OCI-LY3 (cell line): ENCODE measurements at regions not wholly inside any gene's neighbourhood (a gene's known extent, or its start where the extent isn't known, plus 50 kb on each side); places are given as distances from the start of the nearest gene placed in this dataset.

Experiments used
- H2AFZ ChIP-seq: fragments of 200-600, 300-600 bp; shearing (Covaris generic); 2 replicates; pipeline ENCODE4 v1.6.0; 2014; ENCODE audit warnings: antibody characterized with exemption, low read depth, low read length
- H3K27ac ChIP-seq: fragments of 200-600, 300-600 bp; sonication (generic); 2 replicates; pipeline ENCODE4 v1.5.1; 2014; ENCODE audit warnings: mild to moderate bottlenecking, low read length, moderate library complexity, mixed read lengths
- H3K27me3 ChIP-seq: fragments of 200-600, 300-600 bp; sonication (generic); 2 replicates; pipeline ENCODE4 v1.6.1; 2014; ENCODE audit warnings: low read depth, low read length, mixed read lengths
- H3K36me3 ChIP-seq: fragments of 200-600, 300-600 bp; sonication (generic); replicated peaks from 2 replicates; pipeline ENCODE3; 2014; ENCODE audit warnings: low read depth, low read length, mixed read lengths
- H3K4me1 ChIP-seq: fragments of 300-600, 200-600 bp; sonication (generic); 2 replicates; pipeline ENCODE4 v1.6.1; 2014; ENCODE audit warnings: low read length, mixed read lengths
- H3K4me2 ChIP-seq: fragments of 200-600, 300-600 bp; sonication (generic); 2 replicates; pipeline ENCODE4 v1.6.1; 2014; ENCODE audit warnings: low read length, mixed read lengths
- H3K4me3 ChIP-seq: fragments of 300-600, 200-600 bp; sonication (generic); 2 replicates; pipeline ENCODE4 v1.5.1; 2014; ENCODE audit warnings: antibody characterized with exemption, mild to moderate bottlenecking, low read length, moderate library complexity
- H3K79me2 ChIP-seq: fragments of 300-600, 200-600 bp; shearing (Covaris generic); 2 replicates; pipeline ENCODE4 v1.6.1; 2014; ENCODE audit warnings: mild to moderate bottlenecking, low read length, mixed read lengths
- H3K9ac ChIP-seq: fragments of 300-600, 200-600 bp; shearing (Covaris generic); 2 replicates; pipeline ENCODE4 v1.6.0; 2014; ENCODE audit warnings: mild to moderate bottlenecking, low read length, moderate library complexity
- H3K9me3 ChIP-seq: fragments of 200-600, 300-600 bp; shearing (Covaris generic); 2 replicates; pipeline ENCODE4 v1.6.1; 2014; ENCODE audit warnings: low read length, mixed read lengths; ENCODE audit not compliant: insufficient read depth
- H4K20me1 ChIP-seq: fragments of 200-600, 300-600 bp; sonication (generic); 2 replicates; pipeline ENCODE4 v1.6.1; 2016; ENCODE audit warnings: low read length, mixed read lengths; ENCODE audit not compliant: insufficient read depth
- EZH2phosphoT487 ChIP-seq: fragments of 200-600 bp; shearing (Covaris generic); IDR thresholded peaks from 2 replicates; pipeline ENCODE4 v1.6.1; 2018; ENCODE audit warnings: antibody characterized with exemption, mixed run types, low read depth
- TF ChIP-seq, protein P1 (sequence below): fragments of 200-600, 300-600 bp; sonication (generic); IDR thresholded peaks from 2 replicates; pipeline ENCODE4 v1.5.1; 2014; ENCODE audit warnings: antibody characterized with exemption, low read length, low read depth

DNA sequence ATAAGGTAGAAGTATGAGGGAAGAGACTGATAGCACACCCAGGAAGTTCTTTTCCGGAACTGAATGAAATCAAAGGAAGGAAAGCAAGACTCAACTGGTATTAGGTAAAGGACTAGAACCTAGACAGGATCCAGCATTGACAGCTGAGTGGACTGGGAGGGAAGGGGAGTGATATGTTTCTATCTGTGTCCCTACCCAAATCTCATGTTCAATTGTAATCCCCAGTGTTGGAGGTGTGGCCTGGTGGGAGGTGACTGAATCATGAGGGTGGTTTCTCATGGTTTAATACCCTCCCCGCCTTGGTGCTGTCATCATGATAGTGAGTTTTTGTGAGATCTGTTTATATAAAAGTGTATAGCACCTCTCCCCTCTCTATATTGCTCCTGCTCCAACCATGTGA lies 415.9 kb upstream of the KCNMB2 start:
- TF ChIP-seq EZH2phosphoT487 = no peak
- TF ChIP-seq, protein P1, sequence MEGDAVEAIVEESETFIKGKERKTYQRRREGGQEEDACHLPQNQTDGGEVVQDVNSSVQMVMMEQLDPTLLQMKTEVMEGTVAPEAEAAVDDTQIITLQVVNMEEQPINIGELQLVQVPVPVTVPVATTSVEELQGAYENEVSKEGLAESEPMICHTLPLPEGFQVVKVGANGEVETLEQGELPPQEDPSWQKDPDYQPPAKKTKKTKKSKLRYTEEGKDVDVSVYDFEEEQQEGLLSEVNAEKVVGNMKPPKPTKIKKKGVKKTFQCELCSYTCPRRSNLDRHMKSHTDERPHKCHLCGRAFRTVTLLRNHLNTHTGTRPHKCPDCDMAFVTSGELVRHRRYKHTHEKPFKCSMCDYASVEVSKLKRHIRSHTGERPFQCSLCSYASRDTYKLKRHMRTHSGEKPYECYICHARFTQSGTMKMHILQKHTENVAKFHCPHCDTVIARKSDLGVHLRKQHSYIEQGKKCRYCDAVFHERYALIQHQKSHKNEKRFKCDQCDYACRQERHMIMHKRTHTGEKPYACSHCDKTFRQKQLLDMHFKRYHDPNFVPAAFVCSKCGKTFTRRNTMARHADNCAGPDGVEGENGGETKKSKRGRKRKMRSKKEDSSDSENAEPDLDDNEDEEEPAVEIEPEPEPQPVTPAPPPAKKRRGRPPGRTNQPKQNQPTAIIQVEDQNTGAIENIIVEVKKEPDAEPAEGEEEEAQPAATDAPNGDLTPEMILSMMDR = no peak
- Histone ChIP-seq H2AFZ (no peak overlapping the region), H3K27ac (no peak overlapping the region), H3K79me2 (no peaks in the 10 kb centered on the region), H3K9me3 (no peaks in the 10 kb centered on the region), H3K4me3 (no peak overlapping the region), H4K20me1 (no peaks in the 10 kb centered on the region), H3K36me3 (no peaks in the 10 kb centered on the region), H3K4me2 (no peak overlapping the region), H3K9ac (no peak overlapping the region), H3K27me3 (no peaks in the 10 kb centered on the region), H3K4me1 (no peaks in the 10 kb centered on the region)

DNA sequence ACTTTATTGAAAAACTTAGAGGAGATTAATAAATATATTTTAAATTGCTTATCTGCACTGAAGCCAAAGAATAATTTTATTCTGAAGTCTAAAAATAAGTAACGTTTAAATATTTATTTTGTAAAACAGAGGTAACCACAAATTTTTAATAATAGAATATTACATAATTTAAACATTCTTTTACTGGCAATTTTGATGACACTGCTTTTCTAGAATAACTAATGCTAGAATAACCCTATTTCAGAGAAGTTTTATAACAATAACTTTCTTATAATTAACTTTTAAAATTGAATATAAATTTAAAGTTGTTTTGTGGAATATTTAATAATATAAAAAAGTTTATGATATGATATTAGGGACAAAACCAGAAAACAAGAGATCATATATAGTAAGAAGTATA lies 409.6 kb upstream of the KCNMB2 start:
- Histone ChIP-seq H3K9ac (no peak overlapping the region), H3K4me2 (no peak overlapping the region), H3K36me3 (no peaks in the 10 kb centered on the region), H3K9me3 (no peaks in the 10 kb centered on the region), H3K4me3 (no peak overlapping the region), H2AFZ (no peak overlapping the region), H3K27me3 (no peaks in the 10 kb centered on the region), H4K20me1 (no peaks in the 10 kb centered on the region), H3K79me2 (no peaks in the 10 kb centered on the region), H3K27ac (no peak overlapping the region), H3K4me1 (no peaks in the 10 kb centered on the region)
- TF ChIP-seq, protein P1 = no peak
- no peak for TF ChIP-seq EZH2phosphoT487

DNA sequence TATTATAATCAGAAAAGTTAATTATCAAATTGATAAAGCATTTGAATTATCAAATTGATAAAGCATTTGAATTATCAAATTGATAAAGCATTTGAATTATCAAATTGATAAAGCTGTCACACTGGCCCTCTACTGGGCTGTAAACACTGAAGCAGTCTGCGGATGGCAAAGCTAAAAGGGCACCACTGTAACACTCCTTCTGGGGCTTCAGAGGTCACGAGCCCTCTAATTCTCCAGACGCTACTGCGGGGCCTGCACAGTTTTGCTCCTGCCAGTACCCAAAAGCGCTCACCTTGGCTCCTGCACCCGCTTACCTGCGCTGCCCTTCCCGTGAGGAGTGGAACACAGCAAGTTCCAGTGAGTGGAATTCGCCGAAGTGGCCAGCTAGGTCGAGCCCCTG lies 409.0 kb upstream of the KCNMB2 start:
- Histone ChIP-seq H3K9me3 (no peaks in the 10 kb centered on the region), H3K4me1 (no peaks in the 10 kb centered on the region), H3K27me3 (no peaks in the 10 kb centered on the region), H4K20me1 (no peaks in the 10 kb centered on the region), H3K27ac (no peak overlapping the region), H2AFZ (no peak overlapping the region), H3K36me3 (no peaks in the 10 kb centered on the region), H3K4me3 (no peak overlapping the region), H3K9ac (no peak overlapping the region), H3K4me2 (no peak overlapping the region), H3K79me2 (no peaks in the 10 kb centered on the region)
- TF ChIP-seq, protein P1 = no peak
- no peak for TF ChIP-seq EZH2phosphoT487

DNA sequence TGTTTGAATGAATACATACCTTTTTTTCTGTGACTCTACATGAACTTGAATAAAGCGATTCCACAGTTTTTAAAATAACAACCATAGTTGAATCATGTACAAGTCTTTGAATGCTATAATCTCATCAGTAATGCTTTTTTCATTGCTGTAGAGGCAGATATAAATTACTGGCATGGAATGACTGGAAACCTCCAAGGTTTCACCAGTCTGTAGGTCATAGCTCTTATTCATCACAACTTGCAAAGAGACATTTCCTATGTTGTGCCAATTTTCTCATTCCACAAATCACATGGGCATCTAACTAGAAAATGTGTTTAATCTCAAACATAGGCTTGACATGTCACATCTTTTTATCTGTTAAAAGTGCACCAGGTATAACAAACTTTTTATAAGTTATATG lies 407.1 kb upstream of the KCNMB2 start:
- Histone ChIP-seq H3K9ac (no peak overlapping the region), H4K20me1 (no peaks in the 10 kb centered on the region), H3K27me3 (no peaks in the 10 kb centered on the region), H3K36me3 (no peaks in the 10 kb centered on the region), H2AFZ (no peak overlapping the region), H3K4me3 (no peak overlapping the region), H3K79me2 (no peaks in the 10 kb centered on the region), H3K27ac (no peak overlapping the region), H3K4me1 (no peaks in the 10 kb centered on the region), H3K9me3 (no peaks in the 10 kb centered on the region), H3K4me2 (no peak overlapping the region)
- no peak for TF ChIP-seq EZH2phosphoT487
- TF ChIP-seq, protein P1 = no peak
